Mesothelial cell of epicardium (in vitro differentiated cells): ENCODE measurements at regions not wholly inside any gene's neighbourhood (a gene's known extent, or its start where the extent isn't known, plus 50 kb on each side); places are given as distances from the start of the nearest gene placed in this dataset.

Experiments used
- DNase-seq, 2 experiments: peaks; one replicate each; pipeline ENCODE4 v3.0.0; 2021; ENCODE audit warnings: low spot score in 2 of 2; ENCODE audit not compliant: unreplicated experiment in 2 of 2
- H3K27ac Mint-ChIP-seq: 2 replicates; pipeline ENCODE4 v1.8.0; 2021; ENCODE audit warnings: mixed read lengths
- H3K27me3 Mint-ChIP-seq: 2 replicates; pipeline ENCODE4 v1.8.0; 2021; ENCODE audit warnings: low read depth, mixed read lengths
- H3K36me3 Mint-ChIP-seq: 2 replicates; pipeline ENCODE4 v1.8.0; 2021; ENCODE audit warnings: mixed read lengths
- H3K4me1 Mint-ChIP-seq: 2 replicates; pipeline ENCODE4 v1.8.0; 2021; ENCODE audit warnings: mixed read lengths
- H3K4me3 Mint-ChIP-seq: 2 replicates; pipeline ENCODE4 v1.8.0; 2021; ENCODE audit warnings: mild to moderate bottlenecking, moderate library complexity, mixed read lengths
- H3K9me3 Mint-ChIP-seq: 2 replicates; pipeline ENCODE4 v1.8.0; 2021; ENCODE audit warnings: mixed read lengths
- TF ChIP-seq, protein P1 (sequence below): fragments of 200-600 bp; sonication (generic); IDR thresholded peaks from one replicate; pipeline ENCODE4 v1.5.0; 2021; ENCODE audit warnings: antibody characterized with exemption; ENCODE audit not compliant: unreplicated experiment

DNA sequence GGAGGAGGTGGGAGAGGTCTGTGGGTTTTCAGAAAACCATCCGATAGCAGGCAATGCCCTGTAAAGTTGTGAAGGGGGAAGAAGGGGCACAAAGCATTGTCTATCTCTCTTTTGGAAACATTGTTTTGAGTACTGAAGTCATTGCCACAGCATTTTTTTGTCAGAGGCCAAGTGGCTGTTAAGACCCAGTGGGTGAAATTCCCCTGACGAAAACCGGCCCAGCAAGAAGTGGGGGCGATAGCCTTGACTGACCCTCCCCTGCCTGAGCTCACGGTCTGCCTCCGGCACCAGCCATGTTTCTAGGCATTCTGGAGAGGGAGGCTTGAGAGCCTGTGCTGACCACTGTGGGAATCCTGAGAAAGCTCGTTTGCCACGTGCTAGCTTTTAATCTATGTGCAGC is 144.7 kb downstream of the RPS24 start:
- no peaks in the 10 kb centered on the region for H3K9me3 Mint-ChIP-seq
- H3K4me3 Mint-ChIP-seq, result no peak overlapping the region
- TF ChIP-seq, protein P1, sequence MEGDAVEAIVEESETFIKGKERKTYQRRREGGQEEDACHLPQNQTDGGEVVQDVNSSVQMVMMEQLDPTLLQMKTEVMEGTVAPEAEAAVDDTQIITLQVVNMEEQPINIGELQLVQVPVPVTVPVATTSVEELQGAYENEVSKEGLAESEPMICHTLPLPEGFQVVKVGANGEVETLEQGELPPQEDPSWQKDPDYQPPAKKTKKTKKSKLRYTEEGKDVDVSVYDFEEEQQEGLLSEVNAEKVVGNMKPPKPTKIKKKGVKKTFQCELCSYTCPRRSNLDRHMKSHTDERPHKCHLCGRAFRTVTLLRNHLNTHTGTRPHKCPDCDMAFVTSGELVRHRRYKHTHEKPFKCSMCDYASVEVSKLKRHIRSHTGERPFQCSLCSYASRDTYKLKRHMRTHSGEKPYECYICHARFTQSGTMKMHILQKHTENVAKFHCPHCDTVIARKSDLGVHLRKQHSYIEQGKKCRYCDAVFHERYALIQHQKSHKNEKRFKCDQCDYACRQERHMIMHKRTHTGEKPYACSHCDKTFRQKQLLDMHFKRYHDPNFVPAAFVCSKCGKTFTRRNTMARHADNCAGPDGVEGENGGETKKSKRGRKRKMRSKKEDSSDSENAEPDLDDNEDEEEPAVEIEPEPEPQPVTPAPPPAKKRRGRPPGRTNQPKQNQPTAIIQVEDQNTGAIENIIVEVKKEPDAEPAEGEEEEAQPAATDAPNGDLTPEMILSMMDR, result no peak
- peaks cover 27% of the 10 kb centered on the region for H3K4me1 Mint-ChIP-seq
- no peak for DNase-seq
- H3K27me3 Mint-ChIP-seq, result peaks cover 20% of the 10 kb centered on the region
- no peaks in the 10 kb centered on the region for H3K36me3 Mint-ChIP-seq
- H3K27ac Mint-ChIP-seq, result no peak overlapping the region

DNA sequence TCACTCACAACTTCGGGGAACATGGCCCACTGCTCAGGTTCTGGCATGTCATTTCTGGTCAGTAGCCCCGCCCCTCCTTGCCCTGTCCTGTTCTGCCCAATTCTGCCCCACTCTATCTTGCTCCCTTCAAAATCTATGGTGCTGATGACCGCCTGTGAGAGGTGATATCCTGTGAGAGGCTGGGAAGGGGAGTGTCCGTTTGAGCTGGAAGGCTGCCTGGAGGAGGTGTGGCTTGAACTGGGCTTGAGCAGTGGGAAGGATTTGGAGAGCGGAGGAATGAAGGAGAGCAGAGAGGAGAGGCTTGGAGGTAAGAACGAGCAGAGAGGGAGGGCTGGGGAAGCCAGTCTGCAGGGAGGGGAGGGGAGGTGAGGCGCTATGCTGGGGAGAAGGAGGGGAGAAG is 145.3 kb downstream of the RPS24 start:
- TF ChIP-seq, protein P1, result no peak
- DNase-seq, result no peak
- Mint-ChIP-seq H3K27ac (no peak overlapping the region), H3K9me3 (no peaks in the 10 kb centered on the region), H3K4me3 (no peak overlapping the region), H3K27me3 (peaks cover 19% of the 10 kb centered on the region), H3K36me3 (no peaks in the 10 kb centered on the region), H3K4me1 (peaks cover 27% of the 10 kb centered on the region)

DNA sequence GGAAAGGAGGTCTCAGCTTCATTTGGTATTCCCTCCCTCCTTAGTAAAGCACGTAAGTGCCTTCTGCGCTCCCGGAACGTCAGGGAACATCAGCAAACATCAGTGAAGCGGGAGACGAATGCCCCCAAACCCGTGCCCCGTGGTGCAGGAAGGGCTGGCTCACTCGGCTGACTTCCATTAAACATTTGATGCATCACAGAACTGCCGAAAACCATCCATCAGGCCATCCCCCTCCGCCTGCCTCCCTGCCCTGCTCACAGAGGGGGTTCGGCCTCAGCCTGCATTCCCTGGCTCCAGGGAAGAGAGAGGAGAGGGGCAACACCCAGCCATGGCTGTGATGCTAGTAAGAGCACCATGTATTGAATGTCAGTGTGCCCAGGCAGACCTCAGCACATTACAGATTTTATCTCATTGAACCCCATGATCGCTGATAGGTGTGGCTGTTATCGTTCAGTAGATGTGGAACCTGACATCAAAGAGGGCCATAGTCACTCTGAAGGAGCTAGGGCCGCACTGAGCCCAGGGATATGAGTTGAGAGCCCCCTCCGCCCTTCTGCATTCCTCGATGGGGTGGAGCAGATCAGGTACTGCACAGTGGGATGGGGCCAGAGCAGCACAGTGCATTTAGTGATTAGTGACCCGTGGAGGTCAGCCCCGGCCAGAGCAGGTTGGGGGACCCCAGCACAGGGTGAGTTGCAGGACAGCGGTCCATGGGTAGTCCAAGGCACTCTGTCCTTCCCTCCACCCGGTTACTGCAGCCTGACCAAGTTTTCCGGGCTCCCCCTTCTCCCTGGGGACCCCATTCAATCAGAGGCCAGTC is 146.4 kb downstream of the RPS24 start:
- no peak overlapping the region for H3K27ac Mint-ChIP-seq
- DNase-seq, result no peak
- TF ChIP-seq, protein P1, result no peak
- no peaks in the 10 kb centered on the region for H3K9me3 Mint-ChIP-seq
- H3K4me1 Mint-ChIP-seq, result peaks cover 27% of the 10 kb centered on the region
- H3K36me3 Mint-ChIP-seq, result no peaks in the 10 kb centered on the region
- peaks cover 14% of the 10 kb centered on the region for H3K27me3 Mint-ChIP-seq
- no peak overlapping the region for H3K4me3 Mint-ChIP-seq

DNA sequence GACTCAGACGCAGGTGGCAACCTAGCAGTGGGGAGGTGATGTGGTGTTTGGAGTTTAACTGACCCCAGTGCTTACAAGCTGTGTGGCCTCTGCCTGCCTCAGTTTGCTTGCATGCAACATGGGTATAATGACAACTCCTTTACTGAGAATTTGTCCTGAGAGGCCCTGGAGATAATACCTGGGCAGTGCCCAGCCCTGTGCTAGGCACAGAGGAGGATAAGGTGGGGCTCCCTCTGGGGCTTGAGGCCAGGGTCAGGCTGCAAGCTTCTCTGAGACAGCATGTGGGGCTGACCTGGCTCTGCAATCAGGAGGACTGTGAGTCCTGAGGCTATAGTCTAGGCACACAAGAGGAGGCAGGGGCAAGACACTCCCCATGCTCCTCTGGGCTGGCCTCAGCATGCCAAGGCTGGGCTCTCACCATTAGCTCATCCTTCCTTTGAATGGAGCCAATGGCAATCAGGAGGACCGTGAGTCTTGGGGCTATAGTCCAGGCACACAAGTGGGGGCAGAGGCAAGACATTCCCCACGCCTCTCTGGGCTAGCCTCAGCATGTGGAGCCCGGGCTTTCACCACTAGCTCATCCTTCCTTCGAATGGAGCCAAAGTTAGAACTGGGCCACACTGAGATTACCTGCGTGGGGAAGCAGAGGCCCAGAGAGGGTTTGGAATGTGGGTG is 147.9 kb downstream of the RPS24 start:
- peaks cover 14% of the 10 kb centered on the region for H3K27me3 Mint-ChIP-seq
- no peaks in the 10 kb centered on the region for H3K36me3 Mint-ChIP-seq
- TF ChIP-seq, protein P1, result no peak
- no peak for DNase-seq
- peaks cover 27% of the 10 kb centered on the region for H3K4me1 Mint-ChIP-seq
- no peak overlapping the region for H3K4me3 Mint-ChIP-seq
- H3K9me3 Mint-ChIP-seq, result no peaks in the 10 kb centered on the region
- H3K27ac Mint-ChIP-seq, result no peak overlapping the region

DNA sequence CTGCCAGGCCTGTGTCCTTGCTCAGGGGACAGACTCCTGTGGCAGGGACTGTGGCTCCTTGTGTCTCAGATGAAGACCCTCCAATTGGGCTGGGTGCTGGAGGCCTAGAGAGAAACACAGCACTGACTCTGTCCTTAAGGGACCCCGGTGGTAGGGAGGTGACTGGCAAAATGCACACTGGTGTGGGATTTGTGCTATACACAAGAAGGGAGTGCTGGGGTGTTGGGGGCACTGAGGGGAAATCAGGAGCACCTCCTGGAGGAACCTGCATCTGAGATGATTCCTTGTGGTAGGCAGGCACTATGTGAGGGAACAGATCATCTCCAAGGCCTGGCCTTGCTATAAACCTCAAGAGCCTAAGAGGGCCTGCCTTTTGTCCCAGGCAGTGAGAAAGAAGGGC is 149.2 kb downstream of the RPS24 start:
- H3K9me3 Mint-ChIP-seq, result no peaks in the 10 kb centered on the region
- DNase-seq, result no peak
- peaks cover 12% of the 10 kb centered on the region for H3K27me3 Mint-ChIP-seq
- TF ChIP-seq, protein P1, result no peak
- no peak overlapping the region for H3K4me3 Mint-ChIP-seq
- no peaks in the 10 kb centered on the region for H3K36me3 Mint-ChIP-seq
- no peak overlapping the region for H3K27ac Mint-ChIP-seq
- H3K4me1 Mint-ChIP-seq, result peaks cover 27% of the 10 kb centered on the region
